Stimulated activated CD4-positive, alpha-beta T cell treated with anti-CD3 and anti-CD28 coated beads, Interleukin-2, amount 100 ng/mL, for 24 hours (primary cell): ENCODE measurements at regions not wholly inside any gene's neighbourhood (a gene's known extent, or its start where the extent isn't known, plus 50 kb on each side); places are given as distances from the start of the nearest gene placed in this dataset.

ENCODE experiments used
- DNase-seq, 2 donors: peaks; one replicate each; pipeline ENCODE4 v3.0.0-alpha.2; 2020

- DNase-seq, result peak; percentile 20 to 47
Observed at GRCh38 chr11:29343465-29344333, 673.1 kb downstream of the KCNA4 start.

- no peak for DNase-seq
Observed at GRCh38 chr11:29336727-29337575, 679.9 kb downstream of the KCNA4 start.

- DNase-seq, result no peak
Observed at GRCh38 chr11:29334776-29335130, 682.1 kb downstream of the KCNA4 start.

GRCh38 chr11:29333993-29334775 is 682.6 kb downstream of the KCNA4 start:
- no peak for DNase-seq

- DNase-seq, result no peak
Observed at GRCh38 chr11:29331451-29332010, 685.3 kb downstream of the KCNA4 start.

- no peak for DNase-seq
Observed at GRCh38 chr11:29328961-29329441, 687.8 kb downstream of the KCNA4 start.

- no peak for DNase-seq
Observed at GRCh38 chr11:29327891-29328290, 688.9 kb downstream of the KCNA4 start.

- no peak for DNase-seq
Observed at GRCh38 chr11:29326757-29327156, 690.1 kb downstream of the KCNA4 start.

- DNase-seq, result no peak
Observed at GRCh38 chr11:29324328-29324727, 692.5 kb downstream of the KCNA4 start.

GRCh38 chr11:29321293-29322132 is 695.3 kb downstream of the KCNA4 start:
- DNase-seq, result no peak

- DNase-seq, result no peak
Observed at GRCh38 chr11:29320196-29320595, 696.6 kb downstream of the KCNA4 start.

- DNase-seq, result no peak
Observed at GRCh38 chr11:29319210-29319609, 697.6 kb downstream of the KCNA4 start.

- no peak for DNase-seq
Observed at GRCh38 chr11:29318134-29318845, 698.5 kb downstream of the KCNA4 start.

- DNase-seq, result no peak
Observed at GRCh38 chr11:29317694-29318093, 699.1 kb downstream of the KCNA4 start.

- DNase-seq, result no peak
Observed at GRCh38 chr11:29315275-29315674, 701.6 kb downstream of the KCNA4 start.

- DNase-seq, result no peak
Observed at GRCh38 chr11:29314211-29314610, 702.6 kb downstream of the KCNA4 start.

- no peak for DNase-seq
Observed at GRCh38 chr11:29312812-29313211, 704.0 kb downstream of the KCNA4 start.

- DNase-seq, result no peak
Observed at GRCh38 chr11:29310725-29311342, 706.0 kb downstream of the KCNA4 start.

GRCh38 chr11:29309992-29310391 is 706.8 kb downstream of the KCNA4 start:
- DNase-seq, result no peak

GRCh38 chr11:29306527-29306926 is 710.3 kb downstream of the KCNA4 start:
- no peak for DNase-seq
